DOHH2 (cell line): ENCODE measurements at regions not wholly inside any gene's neighbourhood (a gene's known extent, or its start where the extent isn't known, plus 50 kb on each side); places are given as distances from the start of the nearest gene placed in this dataset.

Experiments
- H3F3A ChIP-seq: fragments of 200-600 bp; sonication (generic), shearing (Covaris generic); 2 replicates; pipeline ENCODE4 v1.6.0; 2016; ENCODE audit warnings: antibody characterized with exemption, mild to moderate bottlenecking; ENCODE audit not compliant: control insufficient read depth, insufficient read depth
- H3K27ac ChIP-seq: fragments of 200-600 bp; sonication (generic); 2 replicates; pipeline ENCODE4 v1.5.1; 2014; ENCODE audit warnings: low read depth, mild to moderate bottlenecking, low read length, moderate library complexity
- H3K27me3 ChIP-seq: fragments of 200-600 bp; sonication (generic); 2 replicates; pipeline ENCODE4 v1.6.1; 2014; ENCODE audit warnings: mild to moderate bottlenecking, low read length, mixed read lengths; ENCODE audit not compliant: control insufficient read depth
- H3K36me3 ChIP-seq: fragments of 200-600 bp; sonication (generic); 2 replicates; pipeline ENCODE4 v1.6.1; 2014; ENCODE audit warnings: mild to moderate bottlenecking, low read length, moderate library complexity, mixed read lengths; ENCODE audit not compliant: control insufficient read depth
- H3K4me1 ChIP-seq: fragments of 200-600 bp; sonication (generic); 2 replicates; pipeline ENCODE4 v1.6.1; 2014; ENCODE audit warnings: mild to moderate bottlenecking, low read length, mixed read lengths; ENCODE audit not compliant: control insufficient read depth
- H3K4me2 ChIP-seq: fragments of 200-600 bp; sonication (generic); 2 replicates; pipeline ENCODE4 v1.6.0; 2014; ENCODE audit warnings: mild to moderate bottlenecking, low read length, moderate library complexity
- H3K4me3 ChIP-seq: fragments of 200-600 bp; sonication (generic); 2 replicates; pipeline ENCODE4 v1.5.1; 2014; ENCODE audit warnings: mild to moderate bottlenecking, low read length, mixed read lengths
- H3K79me2 ChIP-seq: fragments of 200-600 bp; sonication (generic); 2 replicates; pipeline ENCODE4 v1.6.1; 2014; ENCODE audit warnings: mild to moderate bottlenecking, low read length, mixed read lengths; ENCODE audit not compliant: control insufficient read depth
- H3K9me2 ChIP-seq: fragments of 200-600 bp; sonication (generic); replicated peaks from 2 replicates; pipeline ENCODE4 v1.6.1; 2014; ENCODE audit warnings: mild to moderate bottlenecking, low read length, mixed read lengths; ENCODE audit not compliant: control insufficient read depth
- H3K9me3 ChIP-seq: fragments of 200-600 bp; sonication (generic); 2 replicates; pipeline ENCODE4 v1.6.1; 2014; ENCODE audit warnings: antibody characterized with exemption, low read length, mixed read lengths; ENCODE audit not compliant: control insufficient read depth, insufficient read depth
- H4K20me1 ChIP-seq: fragments of 200-600 bp; sonication (generic); 2 replicates; pipeline ENCODE4 v1.6.0; 2014; ENCODE audit warnings: low read depth, mild to moderate bottlenecking, antibody characterized with exemption, low read length, moderate library complexity; ENCODE audit not compliant: control insufficient read depth, insufficient read depth
- EZH2phosphoT487 ChIP-seq: fragments of 200-600 bp; sonication (generic); IDR thresholded peaks from 2 replicates; pipeline ENCODE4 v1.6.1; 2017; ENCODE audit warnings: borderline replicate concordance, mild to moderate bottlenecking, antibody characterized with exemption, low read length, moderate library complexity, mixed read lengths
- TF ChIP-seq, protein P1 (sequence below): fragments of 200-600 bp; sonication (generic); IDR thresholded peaks from one replicate; pipeline ENCODE4 v1.5.1; 2014; ENCODE audit warnings: antibody characterized with exemption, mild to moderate bottlenecking, low read depth, low read length; ENCODE audit not compliant: poor library complexity, severe bottlenecking

DNA sequence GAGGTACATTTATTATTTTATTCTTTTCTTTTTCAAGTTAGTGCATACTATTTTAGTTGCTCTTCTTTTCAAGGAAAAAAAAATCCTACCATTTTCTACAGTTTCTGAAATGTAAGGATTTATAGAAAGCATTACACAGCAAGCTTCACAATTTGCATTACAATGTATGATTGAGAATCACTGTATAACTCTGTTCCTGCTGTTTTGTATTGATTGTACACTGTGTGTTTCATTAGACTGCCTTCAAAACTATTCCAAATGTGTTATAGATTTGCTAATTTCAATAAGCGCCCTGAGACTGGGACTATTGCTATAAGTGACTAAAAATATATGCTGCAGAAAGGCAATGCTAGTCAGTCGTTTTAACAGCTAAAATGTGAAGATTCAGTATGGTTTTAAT, 479.7 kb upstream of the EYS start:
- Histone ChIP-seq H3K79me2 (no peaks in the 10 kb centered on the region), H3K9me2 (no peaks in the 10 kb centered on the region), H3K36me3 (no peaks in the 10 kb centered on the region), H3K27ac (no peak overlapping the region), H3K27me3 (no peaks in the 10 kb centered on the region), H3K9me3 (no peaks in the 10 kb centered on the region; the same call in 1 of the 2 replicates), H3F3A (no peaks in the 10 kb centered on the region), H4K20me1 (no peaks in the 10 kb centered on the region), H3K4me2 (no peak overlapping the region), H3K4me3 (no peak overlapping the region), H3K4me1 (no peaks in the 10 kb centered on the region)
- no peak for TF ChIP-seq EZH2phosphoT487
- TF ChIP-seq, protein P1, sequence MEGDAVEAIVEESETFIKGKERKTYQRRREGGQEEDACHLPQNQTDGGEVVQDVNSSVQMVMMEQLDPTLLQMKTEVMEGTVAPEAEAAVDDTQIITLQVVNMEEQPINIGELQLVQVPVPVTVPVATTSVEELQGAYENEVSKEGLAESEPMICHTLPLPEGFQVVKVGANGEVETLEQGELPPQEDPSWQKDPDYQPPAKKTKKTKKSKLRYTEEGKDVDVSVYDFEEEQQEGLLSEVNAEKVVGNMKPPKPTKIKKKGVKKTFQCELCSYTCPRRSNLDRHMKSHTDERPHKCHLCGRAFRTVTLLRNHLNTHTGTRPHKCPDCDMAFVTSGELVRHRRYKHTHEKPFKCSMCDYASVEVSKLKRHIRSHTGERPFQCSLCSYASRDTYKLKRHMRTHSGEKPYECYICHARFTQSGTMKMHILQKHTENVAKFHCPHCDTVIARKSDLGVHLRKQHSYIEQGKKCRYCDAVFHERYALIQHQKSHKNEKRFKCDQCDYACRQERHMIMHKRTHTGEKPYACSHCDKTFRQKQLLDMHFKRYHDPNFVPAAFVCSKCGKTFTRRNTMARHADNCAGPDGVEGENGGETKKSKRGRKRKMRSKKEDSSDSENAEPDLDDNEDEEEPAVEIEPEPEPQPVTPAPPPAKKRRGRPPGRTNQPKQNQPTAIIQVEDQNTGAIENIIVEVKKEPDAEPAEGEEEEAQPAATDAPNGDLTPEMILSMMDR = no peak

DNA sequence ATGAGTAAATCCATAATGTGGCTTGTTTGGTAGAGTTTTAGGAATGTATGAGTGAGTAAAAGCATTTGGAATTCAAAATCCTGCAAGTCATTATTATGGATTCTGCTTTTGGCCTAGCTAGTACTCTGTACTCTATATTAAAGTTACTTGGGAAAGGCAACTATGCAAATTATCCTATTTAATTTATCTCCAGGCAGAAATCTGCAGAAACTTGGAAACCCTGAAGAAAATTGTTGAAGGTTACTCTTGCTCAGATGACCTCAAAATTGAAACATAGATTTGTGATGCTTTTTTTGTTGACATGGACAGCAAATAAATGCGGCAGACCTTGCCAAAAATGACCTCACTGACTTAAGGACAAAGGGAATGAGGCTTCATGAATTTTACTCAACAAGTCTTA, 477.1 kb upstream of the EYS start:
- no peaks in the 10 kb centered on the region; the same call in 1 of the 2 replicates for H3K9me3 ChIP-seq
- H3K36me3 ChIP-seq = no peaks in the 10 kb centered on the region
- no peak overlapping the region for H3K4me3 ChIP-seq
- no peaks in the 10 kb centered on the region for H4K20me1 ChIP-seq
- no peaks in the 10 kb centered on the region for H3K27me3 ChIP-seq
- no peaks in the 10 kb centered on the region for H3F3A ChIP-seq
- H3K9me2 ChIP-seq = no peaks in the 10 kb centered on the region
- TF ChIP-seq EZH2phosphoT487 = no peak
- TF ChIP-seq, protein P1 = no peak
- no peaks in the 10 kb centered on the region for H3K4me1 ChIP-seq
- H3K27ac ChIP-seq = no peak overlapping the region
- no peaks in the 10 kb centered on the region for H3K79me2 ChIP-seq
- no peak overlapping the region for H3K4me2 ChIP-seq

DNA sequence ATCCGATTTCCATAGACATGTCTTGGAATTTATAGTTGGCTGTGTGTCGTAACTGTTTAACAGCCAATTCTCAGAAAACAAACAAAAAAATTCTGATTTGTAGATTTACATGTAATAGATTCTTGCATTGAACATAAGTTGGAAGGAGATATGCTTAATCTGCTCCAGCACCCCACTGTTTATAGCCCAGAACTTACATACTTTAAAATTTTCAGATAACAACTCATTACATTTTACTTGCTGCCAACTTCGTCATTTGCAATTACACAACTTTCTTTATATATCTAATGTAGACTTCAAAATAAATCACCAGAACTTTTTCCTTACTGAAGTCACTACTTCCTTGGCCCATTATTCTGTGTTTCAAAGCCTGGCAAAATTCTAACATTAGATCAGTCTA, 472.3 kb upstream of the EYS start:
- no peaks in the 10 kb centered on the region for H3K9me2 ChIP-seq
- no peaks in the 10 kb centered on the region for H3K27me3 ChIP-seq
- no peak overlapping the region for H3K4me2 ChIP-seq
- no peaks in the 10 kb centered on the region for H3K79me2 ChIP-seq
- H3K4me3 ChIP-seq = no peak overlapping the region
- no peaks in the 10 kb centered on the region for H3F3A ChIP-seq
- no peaks in the 10 kb centered on the region for H3K36me3 ChIP-seq
- H4K20me1 ChIP-seq = no peaks in the 10 kb centered on the region
- no peaks in the 10 kb centered on the region for H3K4me1 ChIP-seq
- no peak overlapping the region for H3K27ac ChIP-seq
- TF ChIP-seq, protein P1 = no peak
- TF ChIP-seq EZH2phosphoT487 = no peak
- H3K9me3 ChIP-seq = peaks cover 2% of the 10 kb centered on the region; the same call in 1 of the 2 replicates
